H9 (cell line): ENCODE measurements at regions not wholly inside any gene's neighbourhood (a gene's known extent, or its start where the extent isn't known, plus 50 kb on each side); places are given as distances from the start of the nearest gene placed in this dataset.

Experiments
- DNase-seq: peaks from one replicate; pipeline ENCODE4 v3.0.0-alpha.2; 2017
- H2AFZ ChIP-seq: one replicate; pipeline ENCODE4 v1.6.1; 2013; ENCODE audit warnings: mild to moderate bottlenecking, low read length, control low read depth, moderate library complexity
- H2AK5ac ChIP-seq: 2 replicates; pipeline ENCODE4 v1.6.1; 2013; ENCODE audit warnings: low read length, control low read depth, mixed read lengths; ENCODE audit not compliant: insufficient read length
- H2BK120ac ChIP-seq: one replicate; pipeline ENCODE4 v1.6.1; 2013; ENCODE audit warnings: low read depth, mild to moderate bottlenecking, low read length, control low read depth, inconsistent platforms; ENCODE audit not compliant: poor library complexity, severe bottlenecking
- H2BK12ac ChIP-seq: 2 replicates; pipeline ENCODE4 v1.6.1; 2013; ENCODE audit warnings: low read length, control low read depth, mixed read lengths, low read depth; ENCODE audit not compliant: insufficient read length
- H2BK15ac ChIP-seq: 2 replicates; pipeline ENCODE4 v1.6.1; 2013; ENCODE audit warnings: low read depth, low read length, control low read depth
- H2BK20ac ChIP-seq: one replicate; pipeline ENCODE4 v1.6.1; 2013; ENCODE audit warnings: low read depth, mild to moderate bottlenecking, low read length, control low read depth, inconsistent platforms; ENCODE audit not compliant: poor library complexity, severe bottlenecking
- H2BK5ac ChIP-seq: 2 replicates; pipeline ENCODE4 v1.6.1; 2013; ENCODE audit warnings: low read length, control low read depth, mixed read lengths; ENCODE audit not compliant: insufficient read length
- H3K14ac ChIP-seq: 2 replicates; pipeline ENCODE4 v1.6.1; 2013; ENCODE audit warnings: low read length, control low read depth; ENCODE audit not compliant: insufficient read depth
- H3K18ac ChIP-seq: 2 replicates; pipeline ENCODE4 v1.6.1; 2013; ENCODE audit warnings: low read depth, mild to moderate bottlenecking, mixed read lengths, low read length, control low read depth; ENCODE audit not compliant: insufficient read length
- H3K23ac ChIP-seq: 2 replicates; pipeline ENCODE4 v1.6.1; 2013; ENCODE audit warnings: low read length, control low read depth, mixed read lengths, low read depth; ENCODE audit not compliant: insufficient read length
- H3K23me2 ChIP-seq: 2 replicates; pipeline ENCODE4 v1.6.1; 2013; ENCODE audit warnings: low read depth, mild to moderate bottlenecking, mixed read lengths, low read length, control low read depth; ENCODE audit not compliant: insufficient read length, poor library complexity, severe bottlenecking
- H3K27ac ChIP-seq: 2 replicates; pipeline ENCODE4 v1.5.1; 2013; ENCODE audit warnings: low read length, control low read depth, mixed read lengths, low read depth; ENCODE audit not compliant: insufficient read length
- H3K27me3 ChIP-seq: 2 replicates; pipeline ENCODE4 v1.6.1; 2013; ENCODE audit warnings: low read length, control low read depth, inconsistent platforms; ENCODE audit not compliant: insufficient read depth
- H3K4ac ChIP-seq: 2 replicates; pipeline ENCODE4 v1.6.1; 2013; ENCODE audit warnings: low read depth, mild to moderate bottlenecking, control low read depth, inconsistent platforms, low read length, moderate library complexity
- H3K4me1 ChIP-seq: 2 replicates; pipeline ENCODE4 v1.6.1; 2013; ENCODE audit warnings: low read length, control low read depth, inconsistent platforms; ENCODE audit not compliant: insufficient read depth
- H3K4me2 ChIP-seq: 2 replicates; pipeline ENCODE4 v1.6.1; 2013; ENCODE audit warnings: low read length, control low read depth, mixed read lengths; ENCODE audit not compliant: insufficient read length, insufficient read depth
- H3K56ac ChIP-seq: 2 replicates; pipeline ENCODE4 v1.6.1; 2013; ENCODE audit warnings: low read depth, mild to moderate bottlenecking, mixed read lengths, low read length, control low read depth; ENCODE audit not compliant: insufficient read length
- H3K79me1 ChIP-seq: 2 replicates; pipeline ENCODE4 v1.6.1; 2013; ENCODE audit warnings: low read depth, mild to moderate bottlenecking, moderate library complexity, low read length, control low read depth, inconsistent platforms; ENCODE audit not compliant: insufficient read depth, poor library complexity, severe bottlenecking
- H3K79me2 ChIP-seq: 2 replicates; pipeline ENCODE4 v1.6.1; 2013; ENCODE audit warnings: low read length, control low read depth, inconsistent platforms; ENCODE audit not compliant: insufficient read depth
- H3K9ac ChIP-seq: 2 replicates; pipeline ENCODE4 v1.6.1; 2013; ENCODE audit warnings: low read length, control low read depth, mixed read lengths; ENCODE audit not compliant: insufficient read length; ENCODE audit errors: extremely low read depth
- H3K9me3 ChIP-seq: one replicate; pipeline ENCODE4 v1.6.1; 2013; ENCODE audit warnings: low read depth, low read length, inconsistent platforms; ENCODE audit not compliant: control insufficient read depth
- H3T11ph ChIP-seq: one replicate; pipeline ENCODE4 v1.6.1; 2013; ENCODE audit warnings: mild to moderate bottlenecking, low read length, control low read depth, inconsistent platforms
- H4K20me1 ChIP-seq: one replicate; pipeline ENCODE4 v1.6.1; 2013; ENCODE audit not compliant: control insufficient read depth, insufficient read length, insufficient read depth
- H4K5ac ChIP-seq: 2 replicates; pipeline ENCODE4 v1.6.1; 2013; ENCODE audit warnings: low read depth, mild to moderate bottlenecking, mixed read lengths, low read length, control low read depth; ENCODE audit not compliant: insufficient read length
- H4K8ac ChIP-seq: replicated peaks from 2 replicates; pipeline ENCODE4 v1.6.1; 2013; ENCODE audit warnings: low read length, control low read depth, mixed read lengths, low read depth; ENCODE audit not compliant: insufficient read length
- H4K91ac ChIP-seq: 2 replicates; pipeline ENCODE4 v1.6.1; 2013; ENCODE audit warnings: low read depth, mild to moderate bottlenecking, moderate library complexity, mixed read lengths, low read length, control low read depth; ENCODE audit not compliant: insufficient read length
- H3K27ac Mint-ChIP-seq, 3 experiments: 2 replicates in 2 of 3; 3 replicates in 1 of 3; pipeline ENCODE4 v1.8.0; 2020 to 2021; ENCODE audit warnings: mixed read lengths in 3 of 3, mild to moderate bottlenecking in 1 of 3, moderate library complexity in 1 of 3
- H3K27me3 Mint-ChIP-seq: 2 replicates; pipeline ENCODE4 v1.8.0; 2021; ENCODE audit warnings: low read depth, mild to moderate bottlenecking, moderate library complexity, mixed read lengths
- H3K36me3 Mint-ChIP-seq, 3 experiments: 2 replicates in 2 of 3; 3 replicates in 1 of 3; pipeline ENCODE4 v1.8.0; 2020 to 2021; ENCODE audit warnings: low read depth in 3 of 3, mixed read lengths in 3 of 3; ENCODE audit not compliant: insufficient read depth in 1 of 3
- H3K4me1 Mint-ChIP-seq, 2 experiments: 2 replicates each; pipeline ENCODE4 v1.8.0; 2020; ENCODE audit warnings: mixed read lengths in 2 of 2
- H3K4me3 Mint-ChIP-seq, 2 experiments: 2 replicates in 1 of 2; 3 replicates in 1 of 2; pipeline ENCODE4 v1.8.0; 2020 to 2021; ENCODE audit warnings: mild to moderate bottlenecking in 2 of 2, mixed read lengths in 2 of 2, moderate library complexity in 1 of 2
- H3K9me3 Mint-ChIP-seq, 2 experiments: 2 replicates in 1 of 2; 3 replicates in 1 of 2; pipeline ENCODE4 v1.8.0; 2020; ENCODE audit warnings: mild to moderate bottlenecking in 2 of 2, mixed read lengths in 2 of 2, moderate library complexity in 1 of 2
- CTCF ChIP-seq: fragments of 200-600 bp; sonication (generic); conservative IDR thresholded peaks from 3 replicates; pipeline ENCODE4 v1.8.0; 2021; ENCODE audit warnings: antibody characterized with exemption, mild to moderate bottlenecking
- WGBS: extraction: QIAGEN DNeasy Blood & Tissue Kit; methylation state at CpG from one replicate; pipeline ENCODE4 v1.1.7; 2013; ENCODE audit warnings: missing lambda C conversion rate, low lambda C conversion rate, mixed read lengths; ENCODE audit not compliant: insufficient read length; ENCODE audit errors: extremely low coverage; 5-methylcytosine and 5-hydroxymethylcytosine counted together

DNA sequence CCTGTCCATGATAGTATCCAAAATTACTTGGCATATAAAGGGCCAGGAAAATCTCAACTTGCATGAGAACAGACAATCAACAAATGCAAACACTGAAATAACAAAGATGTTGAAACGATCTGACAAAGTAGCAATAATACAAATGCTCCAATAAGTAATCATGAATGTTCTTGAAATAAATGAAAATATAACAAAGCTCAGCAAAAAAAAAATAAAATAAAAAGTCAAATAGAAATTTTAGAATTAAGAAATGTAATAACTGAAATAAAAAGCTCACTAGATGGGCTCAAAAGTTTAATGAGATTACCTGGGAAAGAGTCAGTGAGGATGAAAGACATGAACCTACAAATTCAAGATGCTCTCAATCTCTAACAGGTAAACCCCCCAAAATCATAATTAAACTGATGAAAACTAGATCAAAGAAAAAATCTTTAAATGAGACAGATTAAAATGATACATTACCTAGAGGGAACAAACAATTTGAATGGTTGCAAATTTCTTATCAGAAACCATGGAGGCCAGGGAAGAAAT, 319.0 kb upstream of the IRX3 start:
- Histone ChIP-seq H3K4ac (no peak overlapping the region), H3K9me3 (no peaks in the 10 kb centered on the region), H2BK12ac (no peak overlapping the region), H3K79me2 (no peaks in the 10 kb centered on the region), H3K4me1 (no peaks in the 10 kb centered on the region), H3T11ph (no peak overlapping the region), H2AK5ac (no peak overlapping the region), H3K14ac (no peak overlapping the region), H2AFZ (no peak overlapping the region), H3K23ac (no peak overlapping the region), H3K23me2 (no peaks in the 10 kb centered on the region), H4K8ac (no peak overlapping the region), H3K56ac (no peak overlapping the region), H2BK15ac (no peak overlapping the region), H3K18ac (no peak overlapping the region), H2BK120ac (no peak overlapping the region), H3K79me1 (no peaks in the 10 kb centered on the region), H3K27me3 (no peaks in the 10 kb centered on the region), H3K27ac (no peak overlapping the region), H3K4me2 (no peak overlapping the region), H4K91ac (no peak overlapping the region), H3K9ac (no peak overlapping the region), H4K20me1 (no peaks in the 10 kb centered on the region), H4K5ac (no peak overlapping the region), H2BK20ac (no peak overlapping the region), H2BK5ac (no peak overlapping the region)
- Mint-ChIP-seq H3K27ac (no peak overlapping the region), H3K27me3 (peaks cover 3% of the 10 kb centered on the region), H3K4me1 (no peaks in the 10 kb centered on the region), H3K36me3 (peaks cover 0 to 25% (median 0%) of the 10 kb centered on the region in 3 experiments; a peak in 4 of 7 replicates), H3K4me3 (no peak overlapping the region), H3K9me3 (peaks cover 21 to 29% of the 10 kb centered on the region in 2 experiments)
- WGBS, result no CpG with 5 or more reads among the region's 1 CpG
- DNase-seq, result no peak
- no peak for TF ChIP-seq CTCF
